ENCODE measurements at regions not wholly inside any gene's neighbourhood (a gene's known extent, or its start where the extent isn't known, plus 50 kb on each side); places are given as distances from the start of the nearest gene placed in this dataset.
"Not testable (repeated sequence)": the region's sequence is repeated elsewhere in the genome, so short reads cannot be mapped to it uniquely, and the experiment has no call there.

DNA sequence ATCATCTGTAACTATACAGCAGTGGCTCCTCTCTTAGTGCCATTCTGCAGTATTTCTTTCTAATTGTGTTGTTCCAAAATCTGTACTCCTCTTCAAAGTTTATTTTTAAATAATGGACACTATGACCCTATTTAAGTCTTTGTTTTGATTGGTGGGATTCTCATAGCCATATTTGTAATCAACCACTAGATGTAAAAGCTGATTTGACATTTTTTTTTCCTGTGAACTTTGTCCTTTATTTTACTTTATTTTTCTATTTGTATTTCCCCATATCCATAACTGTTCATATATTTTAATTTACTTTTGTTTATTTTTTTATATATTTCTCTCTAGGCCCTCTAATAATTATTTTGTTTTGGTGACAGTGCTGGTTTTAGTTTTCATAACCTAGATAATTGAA, 544.4 kb downstream of the KCNJ2 start:
- TF ChIP-seq, protein P1, sequence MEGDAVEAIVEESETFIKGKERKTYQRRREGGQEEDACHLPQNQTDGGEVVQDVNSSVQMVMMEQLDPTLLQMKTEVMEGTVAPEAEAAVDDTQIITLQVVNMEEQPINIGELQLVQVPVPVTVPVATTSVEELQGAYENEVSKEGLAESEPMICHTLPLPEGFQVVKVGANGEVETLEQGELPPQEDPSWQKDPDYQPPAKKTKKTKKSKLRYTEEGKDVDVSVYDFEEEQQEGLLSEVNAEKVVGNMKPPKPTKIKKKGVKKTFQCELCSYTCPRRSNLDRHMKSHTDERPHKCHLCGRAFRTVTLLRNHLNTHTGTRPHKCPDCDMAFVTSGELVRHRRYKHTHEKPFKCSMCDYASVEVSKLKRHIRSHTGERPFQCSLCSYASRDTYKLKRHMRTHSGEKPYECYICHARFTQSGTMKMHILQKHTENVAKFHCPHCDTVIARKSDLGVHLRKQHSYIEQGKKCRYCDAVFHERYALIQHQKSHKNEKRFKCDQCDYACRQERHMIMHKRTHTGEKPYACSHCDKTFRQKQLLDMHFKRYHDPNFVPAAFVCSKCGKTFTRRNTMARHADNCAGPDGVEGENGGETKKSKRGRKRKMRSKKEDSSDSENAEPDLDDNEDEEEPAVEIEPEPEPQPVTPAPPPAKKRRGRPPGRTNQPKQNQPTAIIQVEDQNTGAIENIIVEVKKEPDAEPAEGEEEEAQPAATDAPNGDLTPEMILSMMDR (IDR thresholded peaks at IDR 0.05) = no peak
- Histone ChIP-seq H3K9me3 (no peaks in the 10 kb centered on the region), H3K27ac (no peak overlapping the region), H3K36me3 (no peaks in the 10 kb centered on the region), H3K4me3 (ENCODE audit: low read depth in 1 of 2, low read length in 1 of 2) (no peak overlapping the region), H3K27me3 (no peaks in the 10 kb centered on the region), H3K4me1 (ENCODE audit: control insufficient read depth in 1 of 2, insufficient read depth in 1 of 2, low read depth in 1 of 2, low read length in 1 of 2) (no peaks in the 10 kb centered on the region)

DNA sequence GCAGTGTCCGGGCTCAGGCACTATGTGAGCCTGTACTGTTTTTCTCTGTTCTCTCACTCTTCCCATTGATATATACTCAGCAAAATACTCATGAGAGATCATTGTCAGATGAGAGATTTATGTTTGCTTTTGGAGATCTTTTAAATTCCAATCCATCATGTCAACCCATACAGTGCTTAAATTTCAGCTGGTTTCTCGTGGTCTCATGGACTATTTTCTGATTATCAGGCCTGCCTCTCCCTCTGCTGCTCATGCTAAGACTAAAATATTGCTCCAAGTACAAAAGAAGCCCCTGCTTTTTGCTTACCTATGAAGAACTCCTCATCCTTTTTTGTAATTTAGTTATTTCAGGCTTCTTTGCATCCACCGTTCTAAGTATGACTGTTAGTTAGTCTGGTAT, 547.2 kb downstream of the KCNJ2 start:
- Histone ChIP-seq H3K4me3 (ENCODE audit: low read depth in 1 of 2, low read length in 1 of 2) (no peak overlapping the region), H3K27ac (no peak overlapping the region), H3K27me3 (no peaks in the 10 kb centered on the region), H3K36me3 (no peaks in the 10 kb centered on the region), H3K4me1 (ENCODE audit: control insufficient read depth in 1 of 2, insufficient read depth in 1 of 2, low read depth in 1 of 2, low read length in 1 of 2) (no peaks in the 10 kb centered on the region), H3K9me3 (no peaks in the 10 kb centered on the region)
- TF ChIP-seq, protein P1 (IDR thresholded peaks at IDR 0.05) = no peak

DNA sequence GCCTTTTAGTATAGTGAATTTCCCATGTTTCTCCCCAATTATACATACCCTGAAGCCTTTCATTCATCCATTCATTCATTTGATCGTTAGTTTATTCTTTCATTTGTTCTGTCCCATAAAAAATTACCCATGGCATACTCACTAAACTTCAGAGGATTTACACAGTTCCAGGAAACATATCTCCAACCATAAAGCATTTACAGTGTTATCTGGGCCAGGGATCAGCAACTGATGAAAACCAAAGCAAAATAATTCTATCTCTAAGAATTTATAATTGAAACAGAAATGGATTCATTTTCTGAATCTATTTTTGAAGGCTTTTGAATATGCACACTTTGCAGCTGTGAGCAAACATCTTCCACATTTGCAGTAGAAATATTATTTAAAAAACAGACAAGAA, 547.7 kb downstream of the KCNJ2 start:
- H3K4me1 ChIP-seq (ENCODE audit: control insufficient read depth in 1 of 2, insufficient read depth in 1 of 2, low read depth in 1 of 2, low read length in 1 of 2) = no peaks in the 10 kb centered on the region
- no peaks in the 10 kb centered on the region for H3K36me3 ChIP-seq
- H3K27ac ChIP-seq = no peak overlapping the region
- no peaks in the 10 kb centered on the region for H3K9me3 ChIP-seq
- H3K4me3 ChIP-seq (ENCODE audit: low read depth in 1 of 2, low read length in 1 of 2) = no peak overlapping the region
- H3K27me3 ChIP-seq = no peaks in the 10 kb centered on the region
- TF ChIP-seq, protein P1 (IDR thresholded peaks at IDR 0.05) = no peak

DNA sequence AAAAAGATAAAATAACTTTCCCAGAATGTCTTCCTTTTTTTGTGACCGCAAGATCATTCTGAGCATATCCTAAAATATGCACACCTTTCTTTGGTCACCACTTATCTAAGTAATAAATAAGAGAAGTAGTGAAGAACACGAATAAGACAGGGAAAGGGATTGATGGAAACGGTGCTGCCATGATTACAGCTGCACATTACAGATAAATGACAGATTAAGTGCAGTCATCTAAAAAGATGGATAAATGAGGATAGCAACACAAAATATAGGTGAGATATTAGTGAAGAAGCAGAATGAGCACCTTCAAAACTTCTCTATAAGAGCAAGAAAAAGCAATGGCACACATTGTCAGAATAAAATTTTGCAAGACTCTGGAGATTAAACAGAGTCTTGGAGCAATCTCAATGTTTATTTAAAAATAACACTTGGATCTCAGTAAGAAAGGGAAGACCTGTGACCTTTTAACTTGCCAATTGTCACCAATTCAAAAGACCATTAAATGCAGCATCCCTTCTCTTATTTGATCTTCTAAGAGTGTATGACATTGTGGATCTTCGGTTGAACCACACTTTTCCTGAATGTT, 567.1 kb downstream of the KCNJ2 start:
- TF ChIP-seq, protein P1 (IDR thresholded peaks at IDR 0.05) = no peak
- Histone ChIP-seq H3K36me3 (no peaks in the 10 kb centered on the region), H3K27me3 (no peaks in the 10 kb centered on the region), H3K4me3 (ENCODE audit: low read depth in 1 of 2, low read length in 1 of 2) (no peak overlapping the region), H3K27ac (no peak overlapping the region), H3K4me1 (ENCODE audit: control insufficient read depth in 1 of 2, insufficient read depth in 1 of 2, low read depth in 1 of 2, low read length in 1 of 2) (no peaks in the 10 kb centered on the region), H3K9me3 (no peaks in the 10 kb centered on the region)

DNA sequence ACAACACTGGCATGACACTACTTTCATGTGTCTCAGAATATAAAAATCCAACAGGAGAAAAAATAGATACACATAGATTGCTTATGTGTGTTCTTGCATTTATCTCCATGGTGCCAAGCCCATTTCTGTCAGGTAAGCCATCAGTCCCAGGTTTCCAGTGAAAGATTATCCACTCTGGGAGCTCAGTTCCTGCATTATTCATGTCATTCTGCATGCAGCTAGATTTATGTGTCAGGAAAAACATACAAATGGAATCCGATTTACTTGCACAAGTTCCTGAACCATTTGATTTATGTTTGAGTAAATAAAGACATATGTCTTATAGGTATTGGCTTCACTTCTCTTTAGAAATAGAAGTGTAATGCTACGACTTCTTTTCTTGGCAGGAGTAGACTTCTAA, 569.7 kb downstream of the KCNJ2 start:
- no peaks in the 10 kb centered on the region for H3K27me3 ChIP-seq
- no peaks in the 10 kb centered on the region for H3K4me1 ChIP-seq (ENCODE audit: control insufficient read depth in 1 of 2, insufficient read depth in 1 of 2, low read depth in 1 of 2, low read length in 1 of 2)
- TF ChIP-seq, protein P1 (IDR thresholded peaks at IDR 0.05) = no peak
- no peak overlapping the region for H3K4me3 ChIP-seq (ENCODE audit: low read depth in 1 of 2, low read length in 1 of 2)
- no peaks in the 10 kb centered on the region for H3K9me3 ChIP-seq
- H3K27ac ChIP-seq = no peak overlapping the region
- no peaks in the 10 kb centered on the region for H3K36me3 ChIP-seq

DNA sequence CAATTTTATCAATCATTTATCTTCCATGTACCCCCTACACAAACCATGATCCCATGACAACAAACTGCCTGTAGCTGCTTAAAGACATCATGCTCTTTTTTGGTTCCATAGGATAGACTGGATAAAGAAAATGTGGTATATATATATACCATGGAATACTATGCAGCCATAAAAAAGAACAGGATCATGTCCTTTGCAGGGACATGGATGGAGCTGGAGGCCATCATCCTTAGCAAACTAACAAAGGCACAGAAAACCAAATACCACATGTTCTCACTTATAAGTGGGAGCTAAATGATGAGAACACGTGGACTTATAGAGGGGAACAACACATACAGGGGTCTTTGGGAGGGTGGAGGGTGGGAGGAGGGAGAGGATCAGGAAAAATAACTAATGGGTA, 577.2 kb downstream of the KCNJ2 start:
- not testable (repeated sequence) for H3K27me3 ChIP-seq; H3K9me3 ChIP-seq; H3K4me1 ChIP-seq (ENCODE audit: control insufficient read depth in 1 of 2, insufficient read depth in 1 of 2, low read depth in 1 of 2, low read length in 1 of 2); H3K27ac ChIP-seq; H3K36me3 ChIP-seq; H3K4me3 ChIP-seq (ENCODE audit: low read depth in 1 of 2, low read length in 1 of 2)
